GM18951 (cell line): ENCODE measurements at regions not wholly inside any gene's neighbourhood (a gene's known extent, or its start where the extent isn't known, plus 50 kb on each side); places are given as distances from the start of the nearest gene placed in this dataset.

ENCODE experiments used
- POLR2A ChIP-seq: IDR thresholded peaks from 4 replicates; pipeline ENCODE4 v1.6.1; 2011; ENCODE audit warnings: mild to moderate bottlenecking; ENCODE audit not compliant: insufficient read length, insufficient read depth; ENCODE audit errors: extremely low read depth
- in situ Hi-C: fragments of 300-500 bp; cut with MboI; formaldehyde crosslinking; loops from one replicate; pipeline ENCODE4 v1.12.0; 2022; ENCODE audit warnings: low sequenced_read_pairs, mixed read lengths, inconsistent platforms; ENCODE audit not compliant: unreplicated experiment

DNA sequence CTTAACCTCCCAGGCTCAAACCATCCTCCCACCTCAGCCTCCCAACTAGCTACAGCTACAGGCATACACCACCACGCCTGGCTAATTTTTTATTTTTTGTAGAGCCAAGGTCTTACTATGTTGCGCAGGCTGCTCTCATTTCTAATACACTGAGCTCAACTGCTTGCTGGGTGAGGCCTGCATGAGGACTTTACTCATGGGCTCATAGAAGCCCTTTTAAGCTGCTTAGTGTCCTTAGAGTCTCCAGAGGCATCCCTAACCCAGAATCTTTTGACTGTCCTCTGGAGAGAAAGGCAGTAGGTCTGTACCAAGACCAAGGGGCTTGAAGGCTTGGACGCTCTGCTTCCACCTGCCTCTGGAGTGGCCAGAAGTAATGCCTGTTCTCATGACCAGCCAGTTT lies 141.6 kb downstream of the TM9SF2 start:
- in situ Hi-C loops = no loop called here
- TF ChIP-seq POLR2A = no peak

DNA sequence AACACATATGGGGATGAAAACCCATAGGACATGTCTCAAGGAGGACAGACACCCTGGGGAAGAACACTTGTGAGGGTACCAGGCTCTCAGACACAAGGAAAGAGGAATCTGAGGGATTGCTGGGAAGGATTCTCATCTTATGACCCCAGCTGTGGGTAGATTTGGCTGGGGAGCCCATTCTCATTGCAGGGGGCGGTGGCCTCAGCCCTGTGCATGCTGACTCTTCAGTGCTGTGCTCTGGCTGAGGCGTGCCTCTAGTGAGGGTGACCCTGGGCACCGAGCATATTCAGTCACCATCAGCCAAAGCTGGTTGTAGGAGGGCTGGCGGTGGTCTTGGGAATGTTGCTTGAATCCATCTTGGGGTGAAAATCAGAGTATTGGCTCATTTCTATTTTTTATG lies 140.7 kb downstream of the TM9SF2 start:
- TF ChIP-seq POLR2A = no peak
- in situ Hi-C loops = no loop called here

DNA sequence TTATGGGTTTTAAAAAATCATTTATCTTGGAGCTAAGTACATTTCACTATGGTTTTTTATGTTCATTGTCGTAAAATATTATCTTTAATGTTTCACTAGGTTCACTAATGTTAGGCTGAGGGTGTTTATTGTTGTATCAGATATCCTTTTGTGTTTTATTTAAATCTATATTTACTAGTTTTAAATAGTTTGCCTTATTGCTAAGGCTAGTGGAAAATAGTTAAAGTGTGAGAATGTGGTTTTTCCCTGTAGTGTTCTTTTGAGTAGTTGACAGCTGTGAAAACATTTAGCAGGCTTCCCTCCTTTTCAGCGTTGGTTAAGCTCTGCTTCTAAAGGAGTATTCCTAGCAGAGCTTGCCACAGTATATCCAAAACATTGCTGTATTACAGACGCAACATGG lies 139.0 kb downstream of the TM9SF2 start:
- no peak for TF ChIP-seq POLR2A
- in situ Hi-C loops = no loop called here

DNA sequence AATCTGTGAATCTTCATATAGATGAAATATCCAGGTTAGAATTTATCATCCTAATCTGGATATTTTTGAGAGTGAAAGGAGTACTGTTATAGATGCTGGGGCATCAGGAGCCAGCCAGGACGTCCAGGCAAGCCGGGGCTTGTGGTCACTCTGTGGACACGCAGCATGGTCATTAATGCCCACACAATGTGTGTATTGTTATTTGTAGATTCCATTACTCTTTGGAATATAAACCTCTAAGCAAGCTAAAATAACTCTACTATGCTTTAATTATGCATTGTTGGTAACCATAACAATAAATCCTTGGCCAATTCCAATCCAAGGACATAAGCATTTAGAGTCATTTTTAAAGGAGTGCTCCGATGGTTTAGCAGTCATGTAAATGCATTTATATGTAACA lies 137.9 kb downstream of the TM9SF2 start:
- in situ Hi-C loops = no loop called here
- TF ChIP-seq POLR2A = no peak

DNA sequence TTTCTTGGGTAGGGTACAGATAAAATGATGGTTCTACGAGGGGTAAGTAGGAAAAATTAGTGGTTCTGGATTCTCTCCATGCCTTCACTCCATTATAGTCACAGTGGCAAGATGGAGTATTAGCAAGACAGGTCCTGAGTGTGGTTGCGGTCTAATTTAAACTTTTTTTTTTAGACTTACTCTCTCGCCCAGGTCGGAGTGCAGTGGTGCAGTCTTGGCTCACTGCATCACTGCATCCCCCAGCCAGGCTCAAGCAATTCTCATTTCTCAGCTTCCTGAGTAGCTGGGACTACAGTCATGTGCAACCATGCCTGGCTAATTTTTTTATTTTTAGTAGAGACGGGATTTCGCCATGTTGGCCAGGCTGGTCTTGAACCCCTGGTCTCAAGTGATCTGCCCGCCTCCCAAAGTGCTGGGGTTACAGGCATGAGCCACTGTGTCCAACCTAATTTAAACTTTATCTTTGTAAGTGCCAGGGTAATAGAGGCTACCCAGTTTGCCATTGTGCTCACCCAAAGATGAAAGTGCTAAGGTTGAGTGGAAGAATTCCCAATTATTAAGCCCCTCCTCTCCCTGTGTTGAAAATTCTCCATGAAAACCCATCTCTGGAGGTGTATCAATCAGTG lies 135.6 kb downstream of the TM9SF2 start:
- in situ Hi-C loops = no loop called here
- TF ChIP-seq POLR2A = no peak

DNA sequence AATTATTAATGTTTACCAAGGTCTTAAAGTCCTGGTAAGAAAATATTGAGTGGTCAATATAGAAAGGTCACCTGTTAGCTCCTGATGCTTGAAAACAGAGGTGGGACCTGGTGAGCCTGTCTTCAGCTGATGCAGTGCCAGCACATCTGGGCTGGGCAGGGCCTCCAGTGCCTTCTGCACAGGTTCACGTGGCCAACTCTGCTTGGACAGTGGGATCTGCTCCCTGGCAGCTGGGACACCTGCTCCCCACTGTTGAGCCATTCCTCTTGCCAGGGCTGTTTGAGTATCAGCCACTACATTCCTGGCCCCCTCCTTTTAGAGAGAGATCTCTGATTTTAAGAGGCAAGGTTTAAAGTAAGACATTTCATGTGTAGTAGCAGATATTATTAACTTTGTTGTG lies 135.0 kb downstream of the TM9SF2 start:
- in situ Hi-C loops = no loop called here
- TF ChIP-seq POLR2A = no peak

DNA sequence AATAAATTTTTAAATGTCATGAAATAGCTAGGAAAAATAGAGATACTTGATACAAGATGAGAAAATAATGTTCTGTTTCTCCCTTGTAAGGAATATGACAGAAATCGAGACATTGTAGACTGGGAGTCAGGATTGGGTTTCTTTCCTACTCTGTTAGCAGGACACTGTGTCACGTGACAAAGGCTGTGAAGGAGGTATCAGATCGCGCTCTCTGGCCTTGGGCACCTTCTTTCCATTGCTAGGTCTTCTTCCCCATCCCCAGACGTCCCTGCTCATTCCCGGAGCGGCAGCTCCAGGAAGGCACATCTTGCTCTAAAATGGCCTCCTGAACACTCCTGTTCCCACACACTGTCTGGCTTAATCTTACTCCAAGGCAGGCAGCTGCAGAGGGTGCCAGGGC lies 133.4 kb downstream of the TM9SF2 start:
- in situ Hi-C loops = no loop called here
- no peak for TF ChIP-seq POLR2A

DNA sequence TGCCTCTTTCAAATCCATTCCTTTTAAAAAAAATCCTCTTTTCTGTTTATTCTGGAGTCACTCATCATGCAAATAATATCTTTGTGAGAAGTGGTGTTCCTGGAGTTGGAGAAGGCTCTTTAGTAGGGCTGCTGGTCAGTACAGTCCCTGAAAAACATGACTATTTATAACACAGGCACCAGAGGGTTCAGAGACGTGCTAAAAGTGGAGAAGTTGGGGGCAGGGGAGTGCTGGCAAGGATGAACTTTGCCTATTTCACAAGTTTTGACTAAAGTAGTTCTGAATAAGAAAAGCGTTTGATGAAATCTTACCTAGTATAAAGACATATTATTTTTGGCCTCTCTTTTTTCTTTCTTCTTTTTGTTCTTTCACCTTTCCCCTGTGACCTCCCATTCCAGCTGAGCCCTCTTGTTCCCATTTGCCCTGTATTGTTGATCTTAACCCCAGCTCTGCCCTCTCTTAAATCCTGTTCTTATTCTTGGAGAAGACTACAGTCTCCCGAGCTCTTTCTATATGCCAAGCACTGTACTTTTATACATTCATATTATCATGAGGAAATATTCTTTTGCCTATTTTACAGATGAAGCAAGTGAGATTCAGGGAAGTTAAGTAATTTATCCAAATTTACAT lies 129.1 kb downstream of the TM9SF2 start:
- in situ Hi-C loops = no loop called here
- no peak for TF ChIP-seq POLR2A

DNA sequence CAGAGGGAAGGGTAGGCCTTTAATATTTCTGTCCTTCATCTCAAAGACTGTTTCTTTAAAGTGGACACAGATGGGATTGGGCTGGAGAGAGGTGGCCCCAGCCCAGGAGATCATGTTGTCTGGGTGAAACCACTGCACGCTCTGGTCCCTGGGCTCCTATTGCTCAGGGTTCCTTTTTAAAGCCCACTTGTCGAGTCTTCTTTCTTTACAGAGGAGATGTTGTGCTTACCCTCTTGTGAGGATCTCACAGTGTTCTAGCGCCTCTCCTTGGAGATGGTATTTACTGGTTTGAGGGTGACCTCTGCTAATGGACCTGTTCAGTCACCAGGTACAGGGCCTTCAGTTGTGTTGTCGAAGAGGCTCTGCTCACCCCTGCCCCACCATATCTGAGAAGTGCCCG lies 128.4 kb downstream of the TM9SF2 start:
- in situ Hi-C loops = no loop called here
- TF ChIP-seq POLR2A = no peak

DNA sequence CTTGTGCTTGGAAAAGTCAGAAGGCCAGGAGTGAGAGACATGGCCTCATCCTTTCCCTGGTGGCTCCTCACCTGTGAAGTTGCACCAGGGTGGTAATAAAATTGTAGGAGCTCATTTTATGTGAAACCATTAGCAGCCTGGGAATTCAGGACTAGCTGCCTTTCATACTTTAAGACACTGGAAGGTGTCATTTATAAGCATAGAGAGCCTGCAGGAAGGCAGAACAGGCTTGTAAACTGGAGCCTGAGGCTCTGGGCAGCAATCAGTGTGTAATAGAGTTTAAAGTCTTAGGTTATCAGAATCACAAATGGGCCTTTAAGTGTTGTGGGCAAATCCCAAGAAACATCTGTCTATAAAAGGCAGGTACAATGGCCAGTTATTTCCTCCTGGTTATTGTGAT lies 127.2 kb downstream of the TM9SF2 start:
- in situ Hi-C loops = no loop called here
- TF ChIP-seq POLR2A = no peak

DNA sequence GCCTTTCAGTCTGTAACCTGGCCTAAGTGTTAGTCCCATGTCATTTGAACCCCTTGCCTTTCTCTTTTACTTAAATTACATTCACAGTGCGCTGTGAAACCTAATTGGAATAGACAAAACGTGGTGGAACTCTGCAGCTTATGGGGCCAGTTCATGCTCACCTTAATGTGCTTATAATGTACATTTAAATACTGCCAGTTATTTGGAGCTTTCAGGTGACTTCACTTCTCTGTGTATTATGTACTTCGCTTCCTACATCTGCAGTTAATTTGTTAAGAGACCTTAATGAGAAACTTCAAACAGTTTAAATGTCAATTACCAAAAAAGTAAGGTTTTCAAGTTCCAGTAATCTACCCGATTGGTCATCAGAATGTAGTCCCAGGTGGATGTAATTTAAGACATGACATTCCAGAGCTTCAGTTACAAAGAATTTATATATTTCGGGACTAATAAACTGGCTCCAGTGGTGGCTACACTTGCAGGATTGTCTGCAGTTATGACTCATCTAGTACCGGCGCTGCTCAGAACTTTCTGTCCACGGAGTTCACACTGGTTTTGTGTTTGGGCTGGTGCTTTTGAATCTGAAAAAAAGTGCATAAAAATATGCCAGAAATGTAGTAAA lies 125.3 kb downstream of the TM9SF2 start:
- TF ChIP-seq POLR2A = no peak
- in situ Hi-C loops = no loop called here

DNA sequence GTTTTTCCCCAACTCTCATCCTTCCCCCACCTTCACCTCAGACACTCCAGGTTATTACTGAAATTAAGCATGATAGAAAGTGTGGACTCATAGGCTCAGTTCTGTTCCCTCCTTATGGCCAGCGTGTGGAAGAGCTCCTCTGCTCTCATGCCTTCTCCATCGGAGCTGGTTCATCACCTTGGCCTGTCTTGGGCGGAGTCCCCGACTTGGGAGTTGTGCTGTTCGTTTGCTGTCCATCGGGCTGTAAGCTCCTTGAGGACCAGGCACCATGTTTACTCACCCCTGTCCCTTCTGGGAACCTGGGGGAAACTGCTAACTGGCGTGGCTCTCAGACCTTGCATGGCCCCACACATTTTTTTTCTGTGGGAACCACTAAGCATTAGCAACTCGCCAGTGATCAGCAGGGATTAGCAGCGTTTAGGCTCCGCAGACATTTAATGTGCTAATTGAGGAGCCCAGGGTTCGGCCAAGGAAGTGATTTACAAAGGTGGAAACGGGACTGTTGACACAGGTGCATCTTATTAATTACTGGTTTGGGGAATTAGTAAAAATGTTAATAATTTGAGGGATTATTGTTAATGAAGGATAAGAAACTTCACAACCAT lies 123.8 kb downstream of the TM9SF2 start:
- in situ Hi-C loops = no loop called here

DNA sequence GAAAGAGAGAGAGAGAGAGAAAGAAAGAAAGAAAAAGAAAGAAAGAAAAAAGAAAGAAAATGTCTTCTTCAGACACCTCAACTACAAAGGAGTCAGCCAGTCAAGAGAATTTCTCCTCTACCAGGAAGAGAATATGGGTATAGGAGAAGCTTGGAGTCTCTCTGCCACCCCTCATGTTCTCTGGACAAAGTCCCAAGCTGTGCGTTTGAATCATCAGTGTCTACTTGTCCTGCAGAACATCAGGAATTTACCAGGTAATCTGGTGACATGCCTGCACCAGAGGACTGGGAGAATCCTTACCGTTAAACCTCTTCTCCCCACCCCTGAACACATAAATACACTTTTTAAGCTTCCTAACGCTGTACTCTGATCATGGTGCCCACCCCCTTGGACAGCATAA lies 119.5 kb downstream of the TM9SF2 start:
- in situ Hi-C loops = no loop called here
- TF ChIP-seq POLR2A = no peak

More for the DNA sequence above, 123.8 kb downstream of the TM9SF2 start:
- TF ChIP-seq POLR2A = no peak

DNA sequence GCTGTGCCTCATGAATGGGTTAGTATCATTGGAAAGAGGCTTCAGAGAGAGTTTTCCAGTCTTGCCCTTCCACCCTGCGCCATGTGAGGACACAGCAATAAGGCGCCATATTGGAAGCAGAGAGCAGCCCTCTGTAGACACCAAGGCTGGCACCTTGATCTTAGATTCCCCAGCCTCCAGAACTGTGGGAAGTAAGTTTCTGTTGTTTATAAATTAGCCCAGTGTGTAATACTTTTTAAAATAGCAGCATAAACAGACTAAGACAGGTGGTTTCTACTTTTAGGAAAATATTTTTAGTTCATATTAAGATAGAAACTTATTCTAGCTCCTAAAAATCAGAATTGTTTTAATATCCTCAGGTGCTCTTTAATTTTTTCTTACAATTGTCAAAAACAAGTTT lies 117.9 kb downstream of the TM9SF2 start:
- no peak for TF ChIP-seq POLR2A
- in situ Hi-C loops = no loop called here
